ENCODE measurements at regions not wholly inside any gene's neighbourhood (a gene's known extent, or its start where the extent isn't known, plus 50 kb on each side); places are given as distances from the start of the nearest gene placed in this dataset.
"Not testable (repeated sequence)": the region's sequence is repeated elsewhere in the genome, so short reads cannot be mapped to it uniquely, and the experiment has no call there.

DNA sequence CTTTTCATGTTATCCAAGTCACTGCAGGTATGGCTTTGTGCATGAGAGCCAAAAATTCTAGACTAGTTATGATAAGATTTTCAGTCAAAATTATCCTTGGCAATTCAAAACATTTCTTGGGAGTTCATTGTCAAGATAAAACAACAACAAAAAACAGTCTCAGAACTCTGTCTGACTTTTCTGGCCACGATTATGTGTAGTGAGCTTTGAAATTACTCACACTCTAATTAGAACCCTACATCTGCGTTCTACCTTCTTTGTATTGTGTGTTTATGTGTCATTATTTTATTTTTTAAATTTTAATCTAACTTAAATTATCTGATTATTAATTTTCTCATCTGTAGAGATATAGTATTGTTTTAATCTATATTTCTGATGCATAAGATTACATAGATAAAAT lies 459.2 kb downstream of the FRK start:
- no peak for DNase-seq (ENCODE audit: low read depth)
- no peak for TF ChIP-seq CTCF (IDR thresholded peaks at IDR 0.05; ENCODE audit: low read depth, low read length)
- TF ChIP-seq MAX (IDR thresholded peaks at IDR 0.05; ENCODE audit: low read depth, low read length): no peak
- no peak for TF ChIP-seq MYC (IDR thresholded peaks at IDR 0.05; ENCODE audit: low read depth, low read length)
- TF ChIP-seq POLR2A (IDR thresholded peaks at IDR 0.05; ENCODE audit: extremely low read depth, insufficient read length): no peak
- no peak overlapping the region for H3K4me3 ChIP-seq (ENCODE audit: low read depth, low read length)

DNA sequence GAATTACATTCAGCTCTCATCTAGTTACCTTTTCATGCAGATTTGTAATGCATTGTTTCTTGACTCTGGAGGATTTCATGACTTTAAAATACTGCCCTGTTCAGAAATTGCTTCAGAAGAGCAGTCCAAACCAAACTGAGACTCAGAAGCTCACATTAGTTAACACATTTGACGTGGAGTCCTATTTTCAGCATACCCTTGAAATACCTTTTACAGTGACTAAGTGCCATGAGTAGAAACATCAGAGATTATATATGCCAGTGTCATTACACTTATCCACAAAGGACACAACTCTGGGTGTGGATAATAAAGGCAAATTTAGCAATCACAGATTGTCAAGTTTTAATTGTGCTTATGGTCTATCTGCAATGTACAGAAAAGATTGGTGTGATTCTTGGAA lies 459.6 kb downstream of the FRK start:
- no peak for DNase-seq (ENCODE audit: low read depth)
- no peak overlapping the region for H3K4me3 ChIP-seq (ENCODE audit: low read depth, low read length)
- TF ChIP-seq MAX (IDR thresholded peaks at IDR 0.05; ENCODE audit: low read depth, low read length) (no peak), MYC (IDR thresholded peaks at IDR 0.05; ENCODE audit: low read depth, low read length) (no peak)

DNA sequence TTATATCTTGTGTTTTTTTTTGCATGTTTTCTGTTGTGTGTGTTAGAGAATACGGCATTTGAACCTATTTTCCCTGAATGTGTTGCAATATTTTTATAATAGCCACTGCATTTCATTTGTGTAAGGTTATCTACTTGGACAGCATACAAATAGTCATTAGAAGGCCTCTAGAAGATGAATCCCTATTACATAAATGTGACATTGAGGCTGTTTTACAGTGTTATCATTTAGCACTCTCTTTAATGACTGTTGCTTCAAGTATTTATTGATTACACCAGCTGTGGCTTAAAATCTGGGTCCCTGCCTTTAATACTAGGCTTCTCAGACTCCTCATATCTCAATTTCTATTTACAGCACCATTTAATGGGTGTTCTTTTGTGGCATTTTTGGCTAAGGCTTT lies 465.8 kb downstream of the FRK start:
- DNase-seq (ENCODE audit: low read depth): no peak
- H3K4me3 ChIP-seq (ENCODE audit: low read depth, low read length): no peak overlapping the region
- TF ChIP-seq CTCF (IDR thresholded peaks at IDR 0.05; ENCODE audit: low read depth, low read length): no peak
- no peak for TF ChIP-seq POLR2A (IDR thresholded peaks at IDR 0.05; ENCODE audit: extremely low read depth, insufficient read length)
- no peak for TF ChIP-seq MAX (IDR thresholded peaks at IDR 0.05; ENCODE audit: low read depth, low read length)
- no peak for TF ChIP-seq MYC (IDR thresholded peaks at IDR 0.05; ENCODE audit: low read depth, low read length)

DNA sequence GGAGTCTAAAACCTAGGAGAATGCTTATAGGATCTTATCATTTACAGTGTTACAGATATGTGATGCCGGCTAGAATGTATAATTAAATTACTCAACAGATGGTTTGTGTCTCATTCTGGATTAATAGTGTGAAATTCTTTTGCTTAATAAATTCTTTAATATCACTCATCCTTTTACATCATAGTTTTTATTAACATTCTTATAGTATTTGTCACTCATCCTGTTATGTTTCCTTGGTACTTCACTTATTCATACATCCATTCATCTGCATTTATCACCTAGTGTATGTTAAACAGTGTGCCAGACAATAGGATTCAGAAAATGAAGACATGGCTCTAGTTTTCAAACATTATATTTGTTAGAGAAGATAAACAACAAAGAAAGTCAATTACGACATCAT lies 468.7 kb downstream of the FRK start:
- no peak overlapping the region for H3K4me3 ChIP-seq (ENCODE audit: low read depth, low read length)
- TF ChIP-seq CTCF (IDR thresholded peaks at IDR 0.05; ENCODE audit: low read depth, low read length) (no peak), POLR2A (IDR thresholded peaks at IDR 0.05; ENCODE audit: extremely low read depth, insufficient read length) (no peak), MYC (IDR thresholded peaks at IDR 0.05; ENCODE audit: low read depth, low read length) (no peak), MAX (IDR thresholded peaks at IDR 0.05; ENCODE audit: low read depth, low read length) (no peak)
- no peak for DNase-seq (ENCODE audit: low read depth)

GRCh38 chr6:115589072-115589471 lies 471.6 kb downstream of the FRK start:
- H3K4me3 ChIP-seq (ENCODE audit: low read depth, low read length): not testable (repeated sequence)
- DNase-seq (ENCODE audit: low read depth): peak; percentile 39

- DNase-seq (ENCODE audit: low read depth): no peak
- TF ChIP-seq MYC (IDR thresholded peaks at IDR 0.05; ENCODE audit: low read depth, low read length) (no peak), POLR2A (IDR thresholded peaks at IDR 0.05; ENCODE audit: extremely low read depth, insufficient read length) (no peak)
- no peak overlapping the region for H3K4me3 ChIP-seq (ENCODE audit: low read depth, low read length)
These were observed 477.4 kb downstream of the FRK start for GRCh38 chr6:115583290-115583689.

DNA sequence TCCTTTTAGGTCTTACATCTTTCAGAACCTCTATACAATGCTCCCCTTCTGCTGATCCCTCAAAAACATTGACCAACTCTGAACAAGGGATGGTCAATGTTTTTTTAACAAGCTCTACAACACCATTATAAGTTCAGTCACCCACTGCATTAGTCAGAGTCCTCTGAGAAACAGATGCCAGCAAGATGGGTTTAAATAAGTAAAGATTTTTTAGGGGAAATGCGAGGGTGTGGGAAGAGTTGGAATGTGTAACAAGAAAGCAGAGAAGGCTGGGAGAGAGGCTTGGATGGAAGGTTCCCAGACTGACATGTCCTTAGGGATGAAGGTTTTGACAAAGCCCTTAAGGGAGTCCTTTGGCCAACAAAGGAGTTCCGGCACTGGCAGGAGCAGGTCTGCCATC lies 478.3 kb downstream of the FRK start:
- TF ChIP-seq CTCF (IDR thresholded peaks at IDR 0.05; ENCODE audit: low read depth, low read length) (no peak), MYC (IDR thresholded peaks at IDR 0.05; ENCODE audit: low read depth, low read length) (no peak), POLR2A (IDR thresholded peaks at IDR 0.05; ENCODE audit: extremely low read depth, insufficient read length) (no peak), MAX (IDR thresholded peaks at IDR 0.05; ENCODE audit: low read depth, low read length) (no peak)
- no peak overlapping the region for H3K4me3 ChIP-seq (ENCODE audit: low read depth, low read length)
- no peak for DNase-seq (ENCODE audit: low read depth)

GRCh38 chr6:115579565-115579964 lies 481.1 kb downstream of the FRK start:
- DNase-seq (ENCODE audit: low read depth); H3K4me3 ChIP-seq (ENCODE audit: low read depth, low read length): not testable (repeated sequence)

All from NB4 (cell line).